SW 1271 (cell line): ENCODE measurements at regions not wholly inside any gene's neighbourhood (a gene's known extent, or its start where the extent isn't known, plus 50 kb on each side); places are given as distances from the start of the nearest gene placed in this dataset.
"Not testable (repeated sequence)": the region's sequence is repeated elsewhere in the genome, so short reads cannot be mapped to it uniquely, and the experiment has no call there.

Source experiments
- DNase-seq, 2 experiments: peaks; one replicate each; lab custom pipeline; 2025; lab: John Stamatoyannopoulos, UW

DNA sequence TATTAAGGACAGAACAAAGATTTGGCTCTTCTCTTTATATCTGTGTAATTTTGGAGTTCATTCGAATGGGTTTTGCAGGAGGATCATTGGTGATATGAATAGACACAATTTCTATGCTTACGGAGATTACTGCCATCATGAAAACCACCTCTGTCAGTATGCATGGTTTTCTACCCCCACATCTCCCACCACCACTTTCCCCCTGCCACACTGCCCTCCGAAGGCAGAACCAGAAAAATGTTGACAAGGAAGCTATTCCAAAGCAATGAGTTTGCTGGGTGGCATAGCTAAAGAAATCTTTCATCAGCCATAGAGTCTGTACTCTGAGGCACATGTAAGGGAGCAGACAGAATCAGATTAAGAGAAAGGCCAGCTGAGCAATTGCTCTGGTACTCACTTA is 567.3 kb upstream of the ACTRT1 start:
- no peak for DNase-seq

- DNase-seq: no peak
Observed at GRCh38 chrX:128616933-128617332, 564.7 kb upstream of the ACTRT1 start.

GRCh38 chrX:128606817-128607216 is 554.6 kb upstream of the ACTRT1 start:
- not testable (repeated sequence) for DNase-seq

DNA sequence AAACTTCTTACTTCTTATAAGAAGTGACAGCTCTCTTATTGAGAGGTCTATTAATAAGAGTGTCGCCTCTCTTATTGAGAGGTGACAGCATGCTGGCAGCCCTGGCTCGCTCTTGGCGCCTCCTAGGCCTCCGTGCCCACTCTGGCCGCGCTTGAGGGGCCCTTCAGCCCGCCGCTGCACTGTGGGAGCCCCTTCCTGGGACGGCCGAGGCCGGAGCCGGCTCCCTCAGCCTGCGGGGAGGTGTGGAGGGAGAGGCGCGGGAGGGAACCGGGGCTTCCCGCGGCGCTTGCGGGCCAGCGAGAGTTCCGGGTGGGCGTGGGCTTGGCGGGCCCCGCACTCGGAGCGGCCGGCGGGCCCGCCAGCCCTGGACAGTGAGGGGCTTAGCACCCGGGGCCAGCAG is 554.2 kb upstream of the ACTRT1 start:
- DNase-seq: not testable (repeated sequence)

DNA sequence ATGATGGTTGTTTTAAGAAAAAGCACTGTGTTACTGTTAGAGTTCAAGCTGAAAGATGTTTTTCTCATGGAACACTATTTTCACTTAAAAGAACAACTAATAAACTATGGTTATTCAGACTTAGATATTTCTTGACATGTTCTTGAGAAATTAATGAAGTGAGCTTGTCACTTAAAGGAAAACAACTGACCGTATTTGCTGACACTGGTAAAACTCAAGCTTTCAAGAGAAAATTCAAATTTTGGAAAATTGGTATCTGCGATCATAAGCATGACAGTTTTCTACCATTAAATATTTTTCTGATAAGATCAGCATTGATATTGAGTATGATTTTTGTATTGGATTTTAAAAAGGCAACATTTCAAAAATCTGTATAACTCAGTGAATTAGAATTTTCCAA is 549.5 kb upstream of the ACTRT1 start:
- no peak for DNase-seq

DNA sequence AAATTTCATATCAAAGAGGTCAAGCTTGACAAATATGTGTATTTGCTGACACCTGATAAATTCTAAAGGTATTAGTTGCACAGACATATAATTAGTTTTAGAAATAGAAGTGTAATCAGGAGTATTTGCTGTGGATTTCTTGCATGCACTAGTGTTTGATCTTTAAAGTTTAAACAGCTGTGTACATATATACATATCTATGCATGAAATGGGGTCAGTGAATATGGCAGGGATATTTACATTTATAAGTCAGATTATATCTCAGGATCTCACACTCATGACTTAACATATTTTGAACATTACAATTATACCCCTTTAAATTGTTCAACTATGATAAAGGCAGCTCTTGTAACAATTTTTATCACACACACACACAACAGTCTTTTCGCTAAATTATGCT is 547.4 kb upstream of the ACTRT1 start:
- no peak for DNase-seq

DNA sequence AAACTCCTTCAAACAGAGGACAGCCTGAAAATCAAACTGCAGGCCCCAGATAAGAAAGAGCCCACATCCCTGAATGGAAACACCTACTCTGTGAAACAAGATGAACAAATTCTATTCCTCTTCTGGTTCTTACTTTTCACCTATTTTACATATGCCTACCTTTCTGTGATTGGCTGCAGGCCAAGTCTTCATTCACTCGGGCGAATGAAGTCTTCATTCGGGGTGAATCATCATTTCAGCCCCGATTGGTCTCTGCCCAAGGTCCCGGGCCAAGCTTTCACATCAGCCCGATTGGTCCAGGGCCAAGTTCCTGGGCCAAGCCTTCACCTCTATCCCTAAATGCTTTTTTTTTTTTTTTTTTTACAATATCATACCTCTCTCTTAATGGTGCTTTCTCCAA is 529.8 kb upstream of the ACTRT1 start:
- DNase-seq: no peak

DNA sequence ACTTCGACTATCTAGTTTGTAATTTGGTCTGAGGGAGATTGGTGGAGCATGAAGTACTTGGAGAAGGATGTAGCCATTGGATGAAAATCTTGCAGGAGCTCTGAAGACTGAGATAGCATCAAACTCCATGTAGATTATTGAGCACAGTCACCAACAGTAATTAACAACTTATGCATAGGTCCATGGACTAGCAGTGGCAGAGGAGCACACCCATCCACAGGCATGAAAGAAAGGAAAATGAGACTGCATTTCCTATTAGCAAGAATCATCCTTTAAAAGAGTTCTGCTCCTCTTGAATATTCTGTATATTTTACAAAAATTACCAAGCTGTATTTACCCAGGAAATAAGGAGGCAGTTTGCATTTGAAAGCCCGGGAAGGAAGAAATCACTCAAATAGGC is 529.4 kb upstream of the ACTRT1 start:
- no peak for DNase-seq

DNA sequence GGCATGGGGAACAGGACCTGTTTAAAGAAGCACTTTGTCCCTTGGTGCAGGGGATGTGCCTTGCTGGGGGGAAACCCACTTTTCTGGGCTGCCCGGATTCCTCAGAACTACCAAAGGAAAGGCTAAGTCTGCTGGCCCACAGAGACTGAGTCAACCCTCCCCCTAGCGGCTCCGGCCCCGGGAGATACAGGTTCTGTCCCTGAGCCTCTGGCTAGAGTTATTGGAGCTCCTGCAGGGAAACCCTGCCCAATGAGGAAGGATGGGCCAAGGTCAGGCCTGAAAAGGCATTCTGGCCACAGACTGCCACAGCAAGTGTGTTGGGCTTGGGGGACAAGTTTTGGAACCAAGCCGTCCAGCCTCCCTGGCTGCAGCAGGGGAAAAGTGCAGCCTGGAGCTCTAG is 490.9 kb upstream of the ACTRT1 start:
- DNase-seq: no peak

GRCh38 chrX:128518508-128518907 is 466.3 kb upstream of the ACTRT1 start:
- DNase-seq: no peak

- DNase-seq: no peak
Observed at GRCh38 chrX:128517691-128518090, 465.5 kb upstream of the ACTRT1 start.

GRCh38 chrX:128504496-128504895 is 452.3 kb upstream of the ACTRT1 start:
- DNase-seq: no peak

DNA sequence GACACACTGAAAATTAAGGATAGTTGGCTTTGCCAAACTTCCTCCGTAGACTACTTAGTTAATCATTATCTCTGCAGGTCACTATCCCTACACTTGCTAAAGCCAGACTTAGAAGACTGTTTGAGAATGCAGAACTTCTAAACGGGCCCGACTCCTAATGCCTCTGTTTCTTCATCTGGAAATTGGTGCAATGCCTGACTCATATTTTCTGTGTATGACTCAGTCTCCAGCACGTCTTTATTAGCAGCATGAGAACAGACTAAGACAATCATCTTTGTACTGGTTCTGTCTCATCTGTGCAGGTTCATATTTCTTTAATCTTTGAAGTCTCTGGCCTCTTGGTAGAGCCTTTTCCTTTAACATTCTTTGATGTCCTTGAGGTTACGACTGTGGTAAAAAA is 411.9 kb upstream of the ACTRT1 start:
- no peak for DNase-seq

- DNase-seq: no peak
Observed at GRCh38 chrX:128460835-128461234, 408.6 kb upstream of the ACTRT1 start.

- DNase-seq: no peak
Observed at GRCh38 chrX:128458888-128459287, 406.7 kb upstream of the ACTRT1 start.

- no peak for DNase-seq
Observed at GRCh38 chrX:128457674-128458073, 405.5 kb upstream of the ACTRT1 start.

GRCh38 chrX:128439159-128439558 is 387.0 kb upstream of the ACTRT1 start:
- no peak for DNase-seq

- DNase-seq: no peak
Observed at GRCh38 chrX:128438082-128438481, 385.9 kb upstream of the ACTRT1 start.

- no peak for DNase-seq
Observed at GRCh38 chrX:128436397-128437103, 384.3 kb upstream of the ACTRT1 start.

DNA sequence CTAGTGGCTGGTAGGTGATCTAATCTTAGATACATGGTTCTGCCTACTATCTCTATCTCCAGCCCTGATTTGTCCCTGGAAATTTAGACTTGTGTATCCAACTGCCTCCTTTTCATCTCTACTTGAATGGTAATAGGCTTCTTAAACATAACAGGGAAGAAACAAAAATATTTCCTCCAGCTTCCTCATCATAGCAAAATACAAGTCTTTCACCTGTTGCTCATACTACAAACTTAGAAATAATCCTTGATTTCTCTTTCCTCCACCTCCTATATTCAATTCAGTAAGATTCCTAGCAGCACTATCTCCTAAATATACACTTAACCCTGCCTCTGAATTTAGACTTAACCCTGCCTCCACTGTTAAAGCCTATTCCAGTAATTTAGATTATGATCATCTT is 373.3 kb upstream of the ACTRT1 start:
- DNase-seq: no peak

DNA sequence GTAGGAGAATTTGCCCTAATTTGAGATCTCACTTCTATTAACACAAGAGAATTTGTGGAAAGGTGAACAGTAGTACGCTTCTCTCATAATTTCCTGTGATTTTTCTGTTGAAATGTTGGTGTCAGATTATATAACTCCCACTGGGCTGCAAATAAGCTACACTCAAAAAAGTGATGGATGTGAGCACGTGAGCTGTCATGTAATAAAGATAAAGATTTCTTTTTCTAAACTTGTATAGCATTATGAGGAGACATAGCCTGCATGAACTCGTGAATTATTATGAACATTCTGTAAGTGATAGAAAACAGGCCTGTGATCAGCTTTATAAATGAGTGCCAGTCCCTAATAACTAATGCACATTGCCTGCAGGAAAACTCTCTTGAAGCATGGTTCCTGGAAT is 356.6 kb upstream of the ACTRT1 start:
- no peak for DNase-seq

- no peak for DNase-seq
Observed at GRCh38 chrX:128396601-128397000, 344.4 kb upstream of the ACTRT1 start.

DNA sequence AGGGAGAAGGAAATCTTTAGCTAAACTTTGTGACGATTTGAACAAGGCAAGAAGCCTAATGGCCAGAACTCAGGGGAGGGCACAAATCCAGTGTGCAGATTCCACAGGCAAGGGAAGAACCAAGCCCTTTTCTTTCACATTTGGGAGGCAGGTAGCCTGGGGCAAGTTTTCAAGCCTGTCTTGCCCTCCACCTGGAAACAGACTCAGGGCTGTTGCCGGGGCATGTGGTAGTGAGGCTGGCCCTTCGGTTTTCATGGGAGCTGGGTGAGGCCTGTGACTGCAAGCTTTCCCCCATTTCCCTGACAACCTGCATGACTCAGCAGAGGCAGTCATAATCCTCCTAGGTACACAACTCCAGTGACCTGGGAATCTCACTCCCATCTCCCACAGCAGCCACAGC is 331.6 kb upstream of the ACTRT1 start:
- DNase-seq: not testable (repeated sequence)

GRCh38 chrX:128365492-128365891 is 313.3 kb upstream of the ACTRT1 start:
- no peak for DNase-seq

GRCh38 chrX:128335671-128336070 is 283.5 kb upstream of the ACTRT1 start:
- no peak for DNase-seq
